ENCODE measurements at regions not wholly inside any gene's neighbourhood (a gene's known extent, or its start where the extent isn't known, plus 50 kb on each side); places are given as distances from the start of the nearest gene placed in this dataset.

GRCh38 chr6:14975471-14975817 lies 270.4 kb upstream of the JARID2 start:
- in situ Hi-C loops (cut with MboI; ENCODE audit: low pct_unique_long_range_greater_than_20kb, low sequenced_read_pairs, unreplicated experiment), result no loop called here
- no peak for DNase-seq (ENCODE audit: low spot score)
- no peak for TF ChIP-seq CTCF (IDR thresholded peaks at IDR 0.05; ENCODE audit: extremely low read depth, insufficient read depth, missing control alignments)

GRCh38 chr6:14977747-14978382 lies 268.0 kb upstream of the JARID2 start:
- no peak for DNase-seq (ENCODE audit: low spot score)
- TF ChIP-seq CTCF (IDR thresholded peaks at IDR 0.05; ENCODE audit: extremely low read depth, insufficient read depth, missing control alignments), result no peak
- in situ Hi-C loops (cut with MboI; ENCODE audit: low pct_unique_long_range_greater_than_20kb, low sequenced_read_pairs, unreplicated experiment), result no loop called here

- no peak for DNase-seq (ENCODE audit: low spot score)
- in situ Hi-C loops (cut with MboI; ENCODE audit: low pct_unique_long_range_greater_than_20kb, low sequenced_read_pairs, unreplicated experiment), result no loop called here
- no peak for TF ChIP-seq CTCF (IDR thresholded peaks at IDR 0.05; ENCODE audit: extremely low read depth, insufficient read depth, missing control alignments)
Measured at GRCh38 chr6:14981960-14982359, 263.9 kb upstream of the JARID2 start.

GRCh38 chr6:14983599-14984518 lies 262.0 kb upstream of the JARID2 start:
- in situ Hi-C loops (cut with MboI; ENCODE audit: low pct_unique_long_range_greater_than_20kb, low sequenced_read_pairs, unreplicated experiment), result no loop called here
- no peak for DNase-seq (ENCODE audit: low spot score)
- TF ChIP-seq CTCF (IDR thresholded peaks at IDR 0.05; ENCODE audit: extremely low read depth, insufficient read depth, missing control alignments), result no peak

- no peak for TF ChIP-seq CTCF (IDR thresholded peaks at IDR 0.05; ENCODE audit: extremely low read depth, insufficient read depth, missing control alignments)
- DNase-seq (ENCODE audit: low spot score), result no peak
- in situ Hi-C loops (cut with MboI; ENCODE audit: low pct_unique_long_range_greater_than_20kb, low sequenced_read_pairs, unreplicated experiment), result no loop called here
Measured at GRCh38 chr6:14984519-14984853, 261.4 kb upstream of the JARID2 start.

- no peak for TF ChIP-seq CTCF (IDR thresholded peaks at IDR 0.05; ENCODE audit: extremely low read depth, insufficient read depth, missing control alignments)
- in situ Hi-C loops (cut with MboI; ENCODE audit: low pct_unique_long_range_greater_than_20kb, low sequenced_read_pairs, unreplicated experiment), result no loop called here
- no peak for DNase-seq (ENCODE audit: low spot score)
Measured at GRCh38 chr6:14985366-14985765, 260.5 kb upstream of the JARID2 start.

All from GM13977 (cell line).